A549 (cell line): ENCODE measurements at regions not wholly inside any gene's neighbourhood (a gene's known extent, or its start where the extent isn't known, plus 50 kb on each side); places are given as distances from the start of the nearest gene placed in this dataset.

Source experiments
- ATAC-seq, 2 experiments: fragments of 200-7000 bp in 1 of 2; fragments of >200 bp in 1 of 2; cut with Nextera tagmentation in 1 of 2; cut with Tn5 transposase in 1 of 2; 3 replicates each; pipeline versions ENCODE4 v1.8.0 to v1.9.1; 2018 to 2020; ENCODE audit warnings: mild to moderate bottlenecking in 1 of 2, moderate library complexity in 1 of 2
- CTCF ChIA-PET: fragments of 300-600 bp; sonication (Branson Sonifier 250); formaldehyde crosslinking; extraction: SDS; loops from one replicate; lab custom pipeline; 2021; ENCODE audit warnings: antibody characterized with exemption, inconsistent platforms; lab: Yijun Ruan, JAX
- POLR2A ChIA-PET: fragments of 350-600 bp; formaldehyde crosslinking; extraction: SDS; loops from one replicate; lab custom pipeline; 2021; ENCODE audit warnings: antibody characterized with exemption, inconsistent platforms; lab: Yijun Ruan, JAX
- DNase-seq, 2 experiments: peaks; one replicate each; pipeline versions ENCODE4 v3.0.0 to v3.0.0-alpha.2; 2011 to 2016; ENCODE audit warnings: low read depth in 1 of 2, low spot score in 1 of 2
- FAIRE-seq: peaks from 2 replicates; lab custom pipeline; 2011; peaks lifted over from hg19 to GRCh38; lab: Jason Lieb, UNC
- H3K27ac ChIP-seq, 2 experiments: fragments of >200 bp; sonication (Bioruptor Twin); formaldehyde crosslinking; 3 replicates each; pipeline ENCODE4 v1.5.1; 2016 to 2017
- H3K4me1 ChIP-seq: fragments of >200 bp; sonication (Bioruptor Twin); formaldehyde crosslinking; 3 replicates; pipeline ENCODE4 v1.6.1; 2016
- H3K4me2 ChIP-seq: fragments of >200 bp; sonication (Bioruptor Twin); formaldehyde crosslinking; 3 replicates; pipeline ENCODE4 v1.6.1; 2016
- H3K4me3 ChIP-seq: fragments of >200 bp; sonication (Bioruptor Twin); formaldehyde crosslinking; 3 replicates; pipeline ENCODE4 v1.5.1; 2016
- H3K9me3 ChIP-seq: fragments of >200 bp; sonication (Bioruptor Twin); formaldehyde crosslinking; 3 replicates; pipeline ENCODE4 v1.6.1; 2016
- ATOH8 ChIP-seq: fragments of 250-450 bp; sonication (Bioruptor Pico); IDR thresholded peaks from 2 replicates; pipeline ENCODE4 v1.5.0; 2020; ENCODE audit warnings: low read depth, mild to moderate bottlenecking, moderate library complexity
- BHLHE40 ChIP-seq: IDR thresholded peaks from 2 replicates; pipeline ENCODE4 v1.6.1; 2012; ENCODE audit warnings: low read depth, low read length, inconsistent platforms
- CBX8 ChIP-seq: fragments of 200-600 bp; sonication (generic); IDR thresholded peaks from 2 replicates; pipeline ENCODE4 v1.6.1; 2016
- EHF ChIP-seq: fragments of 250-450 bp; sonication (Bioruptor Pico); IDR thresholded peaks from 2 replicates; pipeline ENCODE4 v1.5.0; 2020; ENCODE audit warnings: mild to moderate bottlenecking
- EHMT2 ChIP-seq: fragments of 200-600 bp; sonication (generic); IDR thresholded peaks from 2 replicates; pipeline ENCODE4 v1.6.1; 2016; ENCODE audit warnings: antibody characterized with exemption, low read depth, mild to moderate bottlenecking, moderate library complexity
- EP300 ChIP-seq, 2 experiments: fragments of >200 bp; sonication (Bioruptor Twin); formaldehyde crosslinking; IDR thresholded peaks; 2 replicates in 1 of 2; 3 replicates in 1 of 2; pipeline ENCODE4 v1.6.1; 2016 to 2017
- FOSB ChIP-seq: fragments of 250-450 bp; sonication (Bioruptor Pico); IDR thresholded peaks from 2 replicates; pipeline ENCODE4 v1.5.0; 2020; ENCODE audit warnings: mild to moderate bottlenecking, moderate library complexity
- HDAC2 ChIP-seq: fragments of 200-600 bp; sonication (generic); IDR thresholded peaks from 2 replicates; pipeline ENCODE4 v1.6.1; 2016
- HEYL ChIP-seq: fragments of 250-450 bp; sonication (Bioruptor Pico); IDR thresholded peaks from 2 replicates; pipeline ENCODE4 v1.8.0; 2021; ENCODE audit warnings: mild to moderate bottlenecking, moderate library complexity
- JUN ChIP-seq, 2 experiments: fragments of >200 bp; sonication (Bioruptor Twin); formaldehyde crosslinking; IDR thresholded peaks; 2 replicates in 1 of 2; 3 replicates in 1 of 2; pipeline ENCODE4 v1.6.1; 2016 to 2017
- JUNB ChIP-seq: fragments of >200 bp; sonication (Bioruptor Twin); formaldehyde crosslinking; IDR thresholded peaks from 2 replicates; pipeline ENCODE4 v1.6.1; 2016
- KDM5A ChIP-seq: fragments of 200-600 bp; sonication (generic); IDR thresholded peaks from 2 replicates; pipeline ENCODE4 v1.6.1; 2016; ENCODE audit warnings: antibody characterized with exemption, mild to moderate bottlenecking
- NPAS2 ChIP-seq: fragments of 250-450 bp; sonication (Bioruptor Pico); IDR thresholded peaks from 2 replicates; pipeline ENCODE4 v1.8.0; 2022; ENCODE audit warnings: mild to moderate bottlenecking, moderate library complexity, borderline replicate concordance
- RFX5 ChIP-seq: fragments of 450-650 bp; IDR thresholded peaks from 2 replicates; pipeline ENCODE4 v1.7.1; 2014; ENCODE audit warnings: antibody characterized with exemption, mild to moderate bottlenecking, moderate library complexity
- RNF2 ChIP-seq: fragments of 200-600 bp; sonication (generic); IDR thresholded peaks from 2 replicates; pipeline ENCODE4 v1.6.1; 2016; ENCODE audit warnings: low read depth, mild to moderate bottlenecking, antibody characterized with exemption, moderate library complexity, borderline replicate concordance
- SMC3 ChIP-seq: fragments of >200 bp; sonication (Bioruptor Twin); formaldehyde crosslinking; IDR thresholded peaks from 3 replicates; pipeline ENCODE4 v1.6.1; 2018; ENCODE audit warnings: inconsistent platforms
- SREBF2 ChIP-seq: fragments of 450-650 bp; IDR thresholded peaks from 2 replicates; pipeline ENCODE4 v1.6.1; 2014; ENCODE audit warnings: mild to moderate bottlenecking, moderate library complexity
- TP53 ChIP-seq: fragments of 250-450 bp; sonication (Bioruptor Pico); IDR thresholded peaks from 2 replicates; pipeline ENCODE4 v1.5.0; 2021; ENCODE audit warnings: mild to moderate bottlenecking, moderate library complexity
- ZC3H11A ChIP-seq: fragments of 450-650 bp; IDR thresholded peaks from 2 replicates; pipeline ENCODE4 v1.6.1; 2014; ENCODE audit warnings: antibody characterized with exemption, mild to moderate bottlenecking
- ZSCAN20 ChIP-seq: fragments of 250-450 bp; sonication (Bioruptor Pico); IDR thresholded peaks from 2 replicates; pipeline ENCODE4 v1.8.0; 2022; ENCODE audit warnings: mild to moderate bottlenecking, moderate library complexity
- WGBS: methylation state at CpG from one replicate; pipeline ENCODE4 v1.1.6; 2017; ENCODE audit errors: missing lambda C conversion rate; 5-methylcytosine and 5-hydroxymethylcytosine counted together
- TF ChIP-seq, protein P1 (sequence below): fragments of >200 bp; sonication (Bioruptor Twin); formaldehyde crosslinking; IDR thresholded peaks from 3 replicates; pipeline ENCODE4 v1.6.1; 2016
- TF ChIP-seq, protein P2 (sequence below): IDR thresholded peaks from 2 replicates; pipeline ENCODE4 v1.6.1; 2012; ENCODE audit warnings: low read depth, borderline replicate concordance
- TF ChIP-seq, protein P3 (sequence below): IDR thresholded peaks from 2 replicates; pipeline ENCODE4 v1.6.1; 2012
- TF ChIP-seq, protein P4 (sequence below): fragments of >200 bp; sonication (Bioruptor Twin); formaldehyde crosslinking; IDR thresholded peaks from 2 replicates; pipeline ENCODE4 v1.6.1; 2016
- TF ChIP-seq, protein P5 (sequence below): fragments of 150-350 bp; IDR thresholded peaks from 2 replicates; pipeline ENCODE4 v1.6.1; 2014; ENCODE audit warnings: low read depth, mild to moderate bottlenecking, low read length
- TF ChIP-seq, protein P6 (sequence below): IDR thresholded peaks from 2 replicates; pipeline ENCODE4 v1.6.1; 2012

- no peak overlapping the region for H3K4me2 ChIP-seq
- TF ChIP-seq SREBF2 (no peak), ATOH8 (CRISPR knock-in tag) (no peak), SMC3 (no peak)
- no peak for ATAC-seq
- CTCF ChIA-PET, result no interaction called here
- no peak overlapping the region for H3K27ac ChIP-seq
- 60% methylated on average over 5 of the region's 5 CpGs for WGBS
- no peak overlapping the region for H3K4me3 ChIP-seq
- H3K9me3 ChIP-seq, result no peaks in the 10 kb centered on the region
- POLR2A ChIA-PET, result no interaction called here
- H3K4me1 ChIP-seq, result no peaks in the 10 kb centered on the region
- FAIRE-seq, result no peak
- no peak for DNase-seq
Observed at GRCh38 chr13:74966814-74967424, 515.0 kb downstream of the TBC1D4 start.

DNA sequence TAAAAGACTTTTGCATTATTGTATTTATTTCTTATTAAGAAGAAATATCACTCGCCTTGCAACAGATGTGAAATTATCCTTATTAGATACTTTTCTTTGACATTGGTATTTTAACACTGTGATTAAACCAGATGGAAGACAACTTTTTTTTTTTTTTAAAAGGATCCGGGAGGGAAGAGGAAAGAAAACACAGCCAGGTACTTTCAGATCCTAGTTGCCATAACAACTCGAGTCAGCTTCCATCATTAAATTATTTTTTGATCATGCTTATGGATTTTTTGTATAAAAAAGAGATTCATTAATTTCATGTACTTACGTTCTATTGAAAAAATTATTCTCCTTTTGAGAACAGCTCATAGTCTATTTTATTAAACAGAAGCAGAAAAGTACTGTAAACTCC lies 515.7 kb downstream of the TBC1D4 start:
- POLR2A ChIA-PET, result no interaction called here
- FAIRE-seq (no peak), ATAC-seq (no peak), DNase-seq (no peak)
- H3K4me2 ChIP-seq, result no peak overlapping the region
- no peaks in the 10 kb centered on the region for H3K9me3 ChIP-seq
- TF ChIP-seq KDM5A (no peak), CBX8 (no peak), JUNB (no peak), EHMT2 (no peak), ZC3H11A (no peak), RFX5 (no peak), JUN (IDR thresholded peaks at IDR 0.05) (no peak), ZSCAN20 (CRISPR knock-in tag) (no peak), RNF2 (no peak), EHF (CRISPR knock-in tag) (no peak), NPAS2 (CRISPR knock-in tag) (no peak), EP300 (IDR thresholded peaks at IDR 0.05) (no peak)
- TF ChIP-seq, protein P1, sequence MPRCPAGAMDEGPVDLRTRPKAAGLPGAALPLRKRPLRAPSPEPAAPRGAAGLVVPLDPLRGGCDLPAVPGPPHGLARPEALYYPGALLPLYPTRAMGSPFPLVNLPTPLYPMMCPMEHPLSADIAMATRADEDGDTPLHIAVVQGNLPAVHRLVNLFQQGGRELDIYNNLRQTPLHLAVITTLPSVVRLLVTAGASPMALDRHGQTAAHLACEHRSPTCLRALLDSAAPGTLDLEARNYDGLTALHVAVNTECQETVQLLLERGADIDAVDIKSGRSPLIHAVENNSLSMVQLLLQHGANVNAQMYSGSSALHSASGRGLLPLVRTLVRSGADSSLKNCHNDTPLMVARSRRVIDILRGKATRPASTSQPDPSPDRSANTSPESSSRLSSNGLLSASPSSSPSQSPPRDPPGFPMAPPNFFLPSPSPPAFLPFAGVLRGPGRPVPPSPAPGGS, result no peak
- TF ChIP-seq, protein P2, sequence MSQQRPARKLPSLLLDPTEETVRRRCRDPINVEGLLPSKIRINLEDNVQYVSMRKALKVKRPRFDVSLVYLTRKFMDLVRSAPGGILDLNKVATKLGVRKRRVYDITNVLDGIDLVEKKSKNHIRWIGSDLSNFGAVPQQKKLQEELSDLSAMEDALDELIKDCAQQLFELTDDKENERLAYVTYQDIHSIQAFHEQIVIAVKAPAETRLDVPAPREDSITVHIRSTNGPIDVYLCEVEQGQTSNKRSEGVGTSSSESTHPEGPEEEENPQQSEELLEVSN, result no peak
- TF ChIP-seq, protein P3, sequence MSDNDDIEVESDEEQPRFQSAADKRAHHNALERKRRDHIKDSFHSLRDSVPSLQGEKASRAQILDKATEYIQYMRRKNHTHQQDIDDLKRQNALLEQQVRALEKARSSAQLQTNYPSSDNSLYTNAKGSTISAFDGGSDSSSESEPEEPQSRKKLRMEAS, result no peak
- TF ChIP-seq, protein P4, sequence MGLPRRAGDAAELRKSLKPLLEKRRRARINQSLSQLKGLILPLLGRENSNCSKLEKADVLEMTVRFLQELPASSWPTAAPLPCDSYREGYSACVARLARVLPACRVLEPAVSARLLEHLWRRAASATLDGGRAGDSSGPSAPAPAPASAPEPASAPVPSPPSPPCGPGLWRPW, result no peak
- TF ChIP-seq, protein P5, sequence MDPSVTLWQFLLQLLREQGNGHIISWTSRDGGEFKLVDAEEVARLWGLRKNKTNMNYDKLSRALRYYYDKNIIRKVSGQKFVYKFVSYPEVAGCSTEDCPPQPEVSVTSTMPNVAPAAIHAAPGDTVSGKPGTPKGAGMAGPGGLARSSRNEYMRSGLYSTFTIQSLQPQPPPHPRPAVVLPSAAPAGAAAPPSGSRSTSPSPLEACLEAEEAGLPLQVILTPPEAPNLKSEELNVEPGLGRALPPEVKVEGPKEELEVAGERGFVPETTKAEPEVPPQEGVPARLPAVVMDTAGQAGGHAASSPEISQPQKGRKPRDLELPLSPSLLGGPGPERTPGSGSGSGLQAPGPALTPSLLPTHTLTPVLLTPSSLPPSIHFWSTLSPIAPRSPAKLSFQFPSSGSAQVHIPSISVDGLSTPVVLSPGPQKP, result no peak
- H3K4me3 ChIP-seq, result no peak overlapping the region
- CTCF ChIA-PET, result no interaction called here
- no peak overlapping the region for H3K27ac ChIP-seq
- no peaks in the 10 kb centered on the region for H3K4me1 ChIP-seq
- 62% methylated on average over 4 of the region's 4 CpGs for WGBS

GRCh38 chr13:74945637-74946036 lies 536.3 kb downstream of the TBC1D4 start:
- FAIRE-seq (no peak), ATAC-seq (no peak)
- POLR2A ChIA-PET, result no interaction called here

More at GRCh38 chr13:74945637-74946036, 536.3 kb downstream of the TBC1D4 start:
- H3K4me2 ChIP-seq, result no peak overlapping the region
- H3K9me3 ChIP-seq, result no peaks in the 10 kb centered on the region
- CTCF ChIA-PET, result no interaction called here
- DNase-seq, result no peak
- no CpG with 5 or more reads among the region's 2 CpGs for WGBS
- H3K4me1 ChIP-seq, result no peaks in the 10 kb centered on the region
- no peak overlapping the region for H3K4me3 ChIP-seq
- no peak overlapping the region for H3K27ac ChIP-seq
- TF ChIP-seq, protein P6, sequence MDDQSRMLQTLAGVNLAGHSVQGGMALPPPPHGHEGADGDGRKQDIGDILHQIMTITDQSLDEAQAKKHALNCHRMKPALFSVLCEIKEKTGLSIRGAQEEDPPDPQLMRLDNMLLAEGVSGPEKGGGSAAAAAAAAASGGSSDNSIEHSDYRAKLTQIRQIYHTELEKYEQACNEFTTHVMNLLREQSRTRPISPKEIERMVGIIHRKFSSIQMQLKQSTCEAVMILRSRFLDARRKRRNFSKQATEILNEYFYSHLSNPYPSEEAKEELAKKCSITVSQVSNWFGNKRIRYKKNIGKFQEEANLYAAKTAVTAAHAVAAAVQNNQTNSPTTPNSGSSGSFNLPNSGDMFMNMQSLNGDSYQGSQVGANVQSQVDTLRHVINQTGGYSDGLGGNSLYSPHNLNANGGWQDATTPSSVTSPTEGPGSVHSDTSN, result no peak
- TF ChIP-seq SREBF2, result no peak
- TF ChIP-seq TP53 (CRISPR knock-in tag), result no peak
- no peak for TF ChIP-seq JUN (IDR thresholded peaks at IDR 0.05)
- TF ChIP-seq BHLHE40, result no peak
- TF ChIP-seq FOSB (CRISPR knock-in tag), result no peak
- no peak for TF ChIP-seq HDAC2
- no peak for TF ChIP-seq HEYL (CRISPR knock-in tag)
